HCT116 (cell line): ENCODE measurements at regions not wholly inside any gene's neighbourhood (a gene's known extent, or its start where the extent isn't known, plus 50 kb on each side); places are given as distances from the start of the nearest gene placed in this dataset.

Experiments used
- ATAC-seq: fragments of 200-7000 bp; cut with Tn5 transposase; 2 replicates; pipeline ENCODE4 v1.9.1; 2020; ENCODE audit warnings: mild to moderate bottlenecking, moderate library complexity
- BruUV-seq: library from RNA; stranded (reverse); fragments of 400-500 nt; replicated peaks from 2 replicates; lab custom pipeline; 2021; lab: Mats Ljungman, UMichigan
- CTCF ChIA-PET: fragments of 300-600 bp; sonication (Branson Sonifier 250); formaldehyde crosslinking; loops from one replicate; lab custom pipeline; 2021; ENCODE audit warnings: antibody characterized with exemption; lab: Charles Lee
- POLR2A ChIA-PET: fragments of 300-600, 350-600 bp; sonication (Branson Sonifier 250); formaldehyde crosslinking; loops from one replicate; lab custom pipeline; 2021; ENCODE audit warnings: antibody characterized with exemption; lab: Charles Lee
- RAD21 ChIA-PET, 2 experiments: fragments of 300-600 bp; sonication (Branson Sonifier 250); formaldehyde crosslinking; loops; one replicate each; lab custom pipeline; 2023; ENCODE audit warnings: low total read pairs in 2 of 2; ENCODE audit not compliant: uncharacterized antibody in 2 of 2, unreplicated experiment in 2 of 2, low non-redundant PET in 1 of 2; lab: Charles Lee
- DNase-seq: peaks from one replicate; pipeline ENCODE4 v3.0.0-alpha.2; 2010; ENCODE audit warnings: low read depth, low spot score
- H2AFZ ChIP-seq: fragments of 200-600 bp; shearing (Covaris generic), sonication (generic); 2 replicates; pipeline ENCODE4 v1.6.1; 2017; ENCODE audit warnings: low read depth, mixed run types, mixed read lengths, antibody characterized with exemption, low read length; ENCODE audit not compliant: poor library complexity, severe bottlenecking
- H3K27ac ChIP-seq: 2 replicates; pipeline ENCODE4 v1.5.1; 2012; ENCODE audit warnings: low read depth, low read length
- H3K27me3 ChIP-seq: fragments of 200-600 bp; sonication (generic); 2 replicates; pipeline ENCODE4 v1.6.1; 2016; ENCODE audit warnings: mixed run types, low read length, mixed read lengths; ENCODE audit not compliant: insufficient read depth
- H3K36me3 ChIP-seq, 2 experiments: fragments of 200-500 bp in 1 of 2; fragments of 200-600 bp in 1 of 2; sonication (Bioruptor generic) in 1 of 2; sonication (generic) in 1 of 2; 2 replicates each; pipeline versions ENCODE4 v1.5.1 to v1.6.1; 2014 to 2016; ENCODE audit warnings: low read length in 2 of 2, inconsistent platforms in 1 of 2, mixed read lengths in 1 of 2, mixed run types in 1 of 2; ENCODE audit not compliant: insufficient read depth in 2 of 2, control insufficient read depth in 1 of 2
- H3K4me1 ChIP-seq, 2 experiments: fragments of 200-600 bp in 1 of 2; sonication (generic) in 1 of 2; 2 replicates each; pipeline versions ENCODE4 v1.5.1 to v1.6.1; 2012 to 2017; ENCODE audit warnings: low read length in 2 of 2, inconsistent platforms in 1 of 2, mild to moderate bottlenecking in 1 of 2, mixed read lengths in 1 of 2, mixed run types in 1 of 2, moderate library complexity in 1 of 2; ENCODE audit not compliant: insufficient read depth in 2 of 2, control insufficient read depth in 1 of 2
- H3K4me2 ChIP-seq: fragments of 200-600 bp; sonication (generic); 2 replicates; pipeline ENCODE4 v1.6.1; 2017; ENCODE audit warnings: mixed run types, low read length, mixed read lengths
- H3K4me3 ChIP-seq, 2 experiments: fragments of 200-600 bp in 1 of 2; sonication (generic) in 1 of 2; replicated peaks in 1 of 2; 2 replicates each; pipeline ENCODE4 v1.5.1; 2011 to 2016; ENCODE audit warnings: low read length in 2 of 2, control low read depth in 1 of 2, low read depth in 1 of 2, mild to moderate bottlenecking in 1 of 2, mixed read lengths in 1 of 2, mixed run types in 1 of 2
- H3K79me2 ChIP-seq: fragments of 200-600 bp; sonication (generic); 2 replicates; pipeline ENCODE4 v1.6.1; 2017; ENCODE audit warnings: mild to moderate bottlenecking, mixed run types, low read length, moderate library complexity, mixed read lengths; ENCODE audit not compliant: insufficient read depth
- H3K9ac ChIP-seq: fragments of 200-600 bp; sonication (generic); 2 replicates; pipeline ENCODE4 v1.6.1; 2016; ENCODE audit warnings: low read length, mixed read lengths
- H3K9me2 ChIP-seq: fragments of 200-600 bp; sonication (generic), shearing (Covaris generic); 2 replicates; pipeline ENCODE4 v1.6.1; 2017; ENCODE audit warnings: mixed run types, mild to moderate bottlenecking, moderate library complexity; ENCODE audit not compliant: insufficient read depth
- H3K9me3 ChIP-seq, 2 experiments: fragments of 200-500 bp in 1 of 2; fragments of 200-600 bp in 1 of 2; sonication (Bioruptor generic) in 1 of 2; sonication (generic) in 1 of 2; 2 replicates each; pipeline ENCODE4 v1.6.1; 2014 to 2017; ENCODE audit warnings: low read length in 2 of 2, mixed read lengths in 2 of 2, inconsistent platforms in 1 of 2, low read depth in 1 of 2, mild to moderate bottlenecking in 1 of 2, mixed run types in 1 of 2, moderate library complexity in 1 of 2; ENCODE audit not compliant: control insufficient read depth in 1 of 2, insufficient read depth in 1 of 2
- H4K20me1 ChIP-seq: fragments of 200-600 bp; sonication (generic), shearing (Covaris generic); 2 replicates; pipeline ENCODE4 v1.6.1; 2017; ENCODE audit warnings: mixed run types, mild to moderate bottlenecking, moderate library complexity; ENCODE audit not compliant: insufficient read depth
- CBX3 ChIP-seq: IDR thresholded peaks from 2 replicates; pipeline ENCODE4 v1.6.1; 2012; ENCODE audit warnings: low read depth
- CEBPB ChIP-seq: IDR thresholded peaks from 2 replicates; pipeline ENCODE4 v1.6.1; 2012; ENCODE audit warnings: low read depth
- EZH2 ChIP-seq: fragments of 200-600 bp; sonication (generic); IDR thresholded peaks from 2 replicates; pipeline ENCODE4 v1.6.1; 2017; ENCODE audit warnings: antibody characterized with exemption, mixed run types
- FOSL1 ChIP-seq: IDR thresholded peaks from 2 replicates; pipeline ENCODE4 v1.6.1; 2012; ENCODE audit warnings: low read depth
- JUND ChIP-seq: IDR thresholded peaks from 2 replicates; pipeline ENCODE4 v1.6.1; 2012
- POLR2AphosphoS5 ChIP-seq: IDR thresholded peaks from 2 replicates; pipeline ENCODE4 v1.6.1; 2011; ENCODE audit warnings: mild to moderate bottlenecking, low read depth, low read length, moderate library complexity
- RAD21 ChIP-seq: IDR thresholded peaks from 2 replicates; pipeline ENCODE4 v1.6.1; 2012; ENCODE audit warnings: low read depth, mild to moderate bottlenecking
- SP1 ChIP-seq: IDR thresholded peaks from 2 replicates; pipeline ENCODE4 v1.6.1; 2012; ENCODE audit warnings: low read depth
- ZNF274 ChIP-seq: fragments of 200-500 bp; sonication (Bioruptor generic); IDR thresholded peaks from 2 replicates; pipeline ENCODE4 v1.6.1; 2014; ENCODE audit warnings: mild to moderate bottlenecking, low read depth, low read length, inconsistent platforms
- intact Hi-C: fragments of 100-400 bp; cut with micrococcal nuclease; formaldehyde crosslinking; loops from 2 replicates; pipeline ENCODE4 v1.10.0; 2022
- TF ChIP-seq, protein P1 (sequence below), 3 experiments: fragments of 200-600 bp in 1 of 3; sonication (generic) in 1 of 3; IDR thresholded peaks in 2 of 3; conservative IDR thresholded peaks in 1 of 3; 2 replicates each; pipeline ENCODE4 v1.5.1; 2012 to 2017; ENCODE audit warnings: low read depth in 2 of 3, low read length in 2 of 3, antibody characterized with exemption in 1 of 3, borderline replicate concordance in 1 of 3, control low read depth in 1 of 3, mild to moderate bottlenecking in 1 of 3, mixed read lengths in 1 of 3, mixed run types in 1 of 3, moderate library complexity in 1 of 3; ENCODE audit not compliant: insufficient read depth in 1 of 3

DNA sequence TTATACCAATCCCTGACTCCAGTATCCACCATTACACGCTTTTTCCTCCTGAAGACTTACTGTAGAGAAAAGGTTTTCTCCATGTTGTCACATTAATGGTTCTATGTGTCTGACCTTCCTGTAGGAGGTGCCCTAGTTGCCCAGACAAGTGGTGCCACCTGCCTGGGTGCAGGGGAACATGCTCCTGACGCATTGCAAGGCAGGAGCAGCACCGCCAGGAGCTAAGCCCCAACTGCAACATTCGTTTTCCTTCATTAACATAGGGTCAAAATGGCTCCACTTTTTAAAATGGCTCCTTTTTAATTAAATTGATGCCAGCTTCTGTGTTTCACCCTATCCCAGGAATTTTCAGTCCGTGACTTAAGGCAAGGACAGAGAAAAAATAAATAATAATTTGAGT is 220.1 kb upstream of the SAMSN1 start:
- Histone ChIP-seq H3K27me3 (no peaks in the 10 kb centered on the region), H2AFZ (no peak overlapping the region), H3K9ac (no peak overlapping the region), H3K9me2 (no peaks in the 10 kb centered on the region), H3K4me2 (no peak overlapping the region), H4K20me1 (no peaks in the 10 kb centered on the region), H3K79me2 (no peaks in the 10 kb centered on the region), H3K36me3 (no peaks in the 10 kb centered on the region)
- RAD21 ChIA-PET, result no interaction called here
- intact Hi-C loops, result no loop called here
- no TSS peak for BruUV-seq
- CTCF ChIA-PET, result no interaction called here
- POLR2A ChIA-PET, result no interaction called here
- peak; percentile 7 for DNase-seq
- ATAC-seq, result peak; percentile 60; the same call in 1 of the 2 replicates
- TF ChIP-seq, protein P1, sequence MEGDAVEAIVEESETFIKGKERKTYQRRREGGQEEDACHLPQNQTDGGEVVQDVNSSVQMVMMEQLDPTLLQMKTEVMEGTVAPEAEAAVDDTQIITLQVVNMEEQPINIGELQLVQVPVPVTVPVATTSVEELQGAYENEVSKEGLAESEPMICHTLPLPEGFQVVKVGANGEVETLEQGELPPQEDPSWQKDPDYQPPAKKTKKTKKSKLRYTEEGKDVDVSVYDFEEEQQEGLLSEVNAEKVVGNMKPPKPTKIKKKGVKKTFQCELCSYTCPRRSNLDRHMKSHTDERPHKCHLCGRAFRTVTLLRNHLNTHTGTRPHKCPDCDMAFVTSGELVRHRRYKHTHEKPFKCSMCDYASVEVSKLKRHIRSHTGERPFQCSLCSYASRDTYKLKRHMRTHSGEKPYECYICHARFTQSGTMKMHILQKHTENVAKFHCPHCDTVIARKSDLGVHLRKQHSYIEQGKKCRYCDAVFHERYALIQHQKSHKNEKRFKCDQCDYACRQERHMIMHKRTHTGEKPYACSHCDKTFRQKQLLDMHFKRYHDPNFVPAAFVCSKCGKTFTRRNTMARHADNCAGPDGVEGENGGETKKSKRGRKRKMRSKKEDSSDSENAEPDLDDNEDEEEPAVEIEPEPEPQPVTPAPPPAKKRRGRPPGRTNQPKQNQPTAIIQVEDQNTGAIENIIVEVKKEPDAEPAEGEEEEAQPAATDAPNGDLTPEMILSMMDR (IDR thresholded peaks at IDR 0.05 in 2 of 3, conservative IDR thresholded peaks at IDR 0.05 in 1 of 3; ENCODE audit: borderline replicate concordance in 1 of 3, insufficient read depth in 1 of 3, low read depth in 2 of 3, low read length in 2 of 3), result peak; percentile 20 to 36 (median 35); a peak in 4 of 6 replicates
- TF ChIP-seq SP1, result no peak
- TF ChIP-seq, all 23 proteins: peak for 1
- no peaks in the 10 kb centered on the region for H3K9me3 ChIP-seq
- H3K27ac ChIP-seq, result no peak overlapping the region
- no peaks in the 10 kb centered on the region for H3K4me1 ChIP-seq
- H3K4me3 ChIP-seq, result no peak overlapping the region

DNA sequence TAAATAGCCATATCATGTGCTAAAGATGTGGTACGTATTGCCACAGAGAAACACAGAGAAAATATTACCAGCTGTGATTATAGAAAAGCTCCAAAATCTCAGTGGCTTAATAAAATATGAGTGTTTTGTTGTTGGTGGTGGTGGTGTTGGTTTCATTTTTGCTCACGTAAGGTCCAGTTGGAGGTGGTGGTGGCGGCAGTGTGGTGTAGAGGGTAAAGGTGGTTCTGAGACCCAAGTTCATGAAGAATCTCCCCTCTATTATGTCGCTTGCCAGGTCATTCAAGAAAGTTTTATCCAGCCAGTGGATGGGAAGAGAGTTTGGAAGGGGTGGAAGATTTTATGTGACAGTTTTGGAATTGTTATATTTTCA is 217.6 kb upstream of the SAMSN1 start:
- Histone ChIP-seq H2AFZ (no peak overlapping the region), H3K9ac (no peak overlapping the region), H4K20me1 (no peaks in the 10 kb centered on the region), H3K4me3 (no peak overlapping the region), H3K27ac (no peak overlapping the region), H3K9me3 (no peaks in the 10 kb centered on the region), H3K4me1 (no peaks in the 10 kb centered on the region), H3K9me2 (no peaks in the 10 kb centered on the region), H3K36me3 (no peaks in the 10 kb centered on the region), H3K4me2 (no peak overlapping the region), H3K27me3 (no peaks in the 10 kb centered on the region), H3K79me2 (no peaks in the 10 kb centered on the region)
- no TSS peak for BruUV-seq
- ChIA-PET RAD21 (no interaction called here), POLR2A (no interaction called here), CTCF (no interaction called here)
- intact Hi-C loops, result no loop called here
- ATAC-seq (no peak), DNase-seq (no peak)
- TF ChIP-seq CEBPB, result no peak
- TF ChIP-seq FOSL1, result no peak
- no peak for TF ChIP-seq CBX3
- no peak for TF ChIP-seq EZH2
- TF ChIP-seq JUND, result no peak
- TF ChIP-seq POLR2AphosphoS5, result no peak
- no peak for TF ChIP-seq RAD21
- TF ChIP-seq ZNF274, result no peak
